Activated T-cell treated with anti-CD3 and anti-CD28 coated beads for 24 hours (primary cell): ENCODE measurements at regions not wholly inside any gene's neighbourhood (a gene's known extent, or its start where the extent isn't known, plus 50 kb on each side); places are given as distances from the start of the nearest gene placed in this dataset.

ENCODE experiments used
- DNase-seq: peaks from one replicate; pipeline ENCODE4 v3.0.0-alpha.2; 2020; ENCODE audit warnings: low read depth

DNA sequence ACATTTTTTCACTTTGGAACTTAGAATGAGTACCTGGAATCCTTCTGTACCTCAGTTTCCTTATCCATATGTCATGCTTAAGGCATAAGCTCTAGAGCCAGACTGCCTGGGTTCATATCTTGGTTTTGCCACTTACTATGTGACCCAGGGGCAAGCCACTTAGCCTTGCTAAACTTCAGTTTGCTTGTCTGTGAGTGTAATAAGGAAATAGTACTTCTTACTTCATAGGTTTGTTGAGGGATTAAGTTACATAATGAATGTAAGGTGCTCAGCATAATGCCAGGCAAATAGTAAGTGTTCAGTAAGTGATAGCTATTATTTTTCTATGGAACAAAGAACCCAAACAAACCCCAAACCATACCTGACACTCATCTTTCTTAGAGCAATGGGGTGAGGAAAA, 225.1 kb downstream of the BCAT1 start:
- DNase-seq: no peak

GRCh38 chr12:24721191-24721590, 227.7 kb downstream of the BCAT1 start:
- no peak for DNase-seq

GRCh38 chr12:24719293-24719721, 229.6 kb downstream of the BCAT1 start:
- peak; percentile 40 for DNase-seq

- DNase-seq: no peak
Observed at GRCh38 chr12:24718617-24719016, 230.3 kb downstream of the BCAT1 start.

- DNase-seq: no peak
Observed at GRCh38 chr12:24714237-24714636, 234.7 kb downstream of the BCAT1 start.

DNA sequence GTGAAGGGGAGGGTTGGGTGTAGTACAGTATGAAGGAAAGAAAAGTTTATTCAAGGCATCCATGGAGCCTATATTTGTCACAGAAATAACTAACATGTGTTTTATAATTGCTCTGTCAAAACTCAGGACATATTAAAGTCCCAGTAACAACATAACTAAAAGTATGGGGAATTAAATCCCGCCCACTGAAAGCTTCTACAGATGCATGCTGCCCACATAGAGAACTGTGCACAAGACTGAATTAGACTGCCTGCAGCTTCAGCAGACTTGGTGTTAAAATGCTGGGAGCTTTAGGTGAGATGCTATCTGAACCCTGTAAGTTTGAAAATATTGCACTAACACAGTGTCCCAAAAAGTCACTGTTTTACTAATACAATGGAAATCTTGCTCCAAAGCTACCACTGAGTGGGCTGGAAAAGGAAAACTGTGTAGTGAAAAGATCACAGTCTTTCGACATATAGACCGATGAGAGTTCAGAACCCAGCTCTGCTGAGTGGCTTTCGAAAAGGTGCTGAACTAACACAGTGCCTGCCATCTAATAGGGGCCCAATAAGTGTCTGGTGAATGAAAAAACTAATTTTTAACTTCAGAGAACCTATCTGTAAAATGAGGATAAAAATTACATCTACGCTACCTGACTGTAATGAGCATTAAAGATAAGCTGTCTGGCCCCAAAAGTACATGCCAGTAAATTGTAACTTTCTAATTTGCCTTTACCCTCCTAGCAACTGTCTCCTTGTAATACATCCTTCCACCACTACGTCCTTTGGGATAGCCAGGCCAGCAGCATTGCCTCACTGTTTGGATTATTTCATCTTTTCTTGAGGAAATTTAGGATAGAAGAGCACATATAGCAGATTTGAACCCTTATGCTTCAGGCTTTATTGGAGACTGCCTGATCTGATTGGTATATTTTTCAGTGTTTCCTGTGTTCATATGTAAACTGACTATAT, 237.6 kb downstream of the BCAT1 start:
- no peak for DNase-seq

DNA sequence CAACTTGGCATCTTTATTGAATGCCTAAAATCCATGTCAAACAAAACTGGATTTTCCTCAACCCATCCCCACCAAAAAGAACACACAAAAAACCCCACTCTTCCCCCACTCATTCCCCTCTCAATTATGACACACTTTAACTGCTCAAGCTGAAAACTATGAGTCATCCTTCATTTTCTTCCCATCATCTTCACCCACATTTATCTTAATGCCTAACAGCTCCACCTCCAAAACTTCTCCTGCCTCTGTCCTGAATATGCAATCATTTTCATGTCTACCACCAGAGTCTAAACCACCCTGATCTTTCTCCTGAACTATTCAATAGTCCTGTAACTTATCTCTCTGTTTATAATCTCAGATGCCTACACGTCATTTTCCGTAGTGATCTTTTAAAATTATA, 239.7 kb downstream of the BCAT1 start:
- DNase-seq: no peak

GRCh38 chr12:24708718-24709117, 240.2 kb downstream of the BCAT1 start:
- DNase-seq: no peak

DNA sequence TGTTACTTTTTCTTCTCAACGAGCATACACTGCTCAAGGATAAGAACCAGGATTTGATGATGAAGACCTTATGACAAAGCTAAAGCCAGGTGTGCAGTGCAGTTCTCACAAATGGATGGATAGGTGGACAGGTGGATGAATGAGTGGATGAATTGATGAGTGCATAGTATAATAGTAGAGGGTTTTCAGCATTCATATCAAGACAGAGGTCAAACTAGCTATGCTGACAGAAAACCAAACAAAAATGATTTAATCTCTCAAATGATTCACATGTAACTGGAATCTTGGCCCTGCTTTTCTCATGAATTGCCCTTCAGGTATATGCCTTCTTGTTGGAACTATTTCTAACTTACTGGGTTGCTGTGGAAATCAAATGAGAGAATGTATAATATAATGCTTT, 240.9 kb downstream of the BCAT1 start:
- no peak for DNase-seq

- DNase-seq: no peak
Observed at GRCh38 chr12:24707334-24707733, 241.6 kb downstream of the BCAT1 start.

GRCh38 chr12:24705741-24706358, 243.1 kb downstream of the BCAT1 start:
- no peak for DNase-seq

DNA sequence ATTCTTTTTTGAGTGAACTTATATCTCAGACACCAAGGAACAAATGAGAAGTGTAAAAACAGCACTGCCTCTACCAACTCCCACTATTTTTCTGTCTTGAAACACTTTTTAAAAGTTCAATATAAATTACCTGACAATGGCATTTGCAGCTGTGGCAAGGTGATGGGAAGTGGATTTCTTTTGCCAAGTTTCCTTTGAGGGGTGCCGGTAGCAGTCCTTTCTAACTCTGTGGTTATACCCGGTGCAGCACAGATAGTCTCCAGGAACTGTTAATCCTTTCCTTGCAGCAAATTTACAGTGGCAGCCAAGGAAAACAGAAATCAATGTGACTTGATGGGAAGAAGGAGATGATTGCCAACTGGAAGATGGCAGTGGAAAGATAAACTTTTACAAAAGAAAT, 243.7 kb downstream of the BCAT1 start:
- no peak for DNase-seq

- DNase-seq: no peak
Observed at GRCh38 chr12:24701343-24701742, 247.6 kb downstream of the BCAT1 start.

DNA sequence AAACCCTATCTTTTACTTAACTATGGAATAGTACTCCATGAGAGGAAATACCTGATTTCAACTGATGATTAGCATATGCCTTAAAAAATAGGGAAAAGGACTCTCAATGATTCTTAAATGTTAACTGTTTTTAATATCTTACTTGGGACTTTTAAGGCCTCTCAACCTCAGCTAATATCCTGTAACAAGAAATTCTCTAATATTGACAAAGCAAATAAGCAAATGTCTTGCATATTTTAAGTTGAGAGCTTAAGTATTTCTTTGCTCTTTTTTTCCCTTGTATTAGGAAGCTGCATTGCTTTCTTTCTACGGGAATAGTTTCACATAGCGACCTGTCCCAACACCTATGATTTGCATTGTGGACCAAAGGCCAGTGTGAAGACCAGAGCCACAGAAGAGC, 249.9 kb downstream of the BCAT1 start:
- DNase-seq: no peak

- no peak for DNase-seq
Observed at GRCh38 chr12:24697769-24698168, 251.1 kb downstream of the BCAT1 start.

DNA sequence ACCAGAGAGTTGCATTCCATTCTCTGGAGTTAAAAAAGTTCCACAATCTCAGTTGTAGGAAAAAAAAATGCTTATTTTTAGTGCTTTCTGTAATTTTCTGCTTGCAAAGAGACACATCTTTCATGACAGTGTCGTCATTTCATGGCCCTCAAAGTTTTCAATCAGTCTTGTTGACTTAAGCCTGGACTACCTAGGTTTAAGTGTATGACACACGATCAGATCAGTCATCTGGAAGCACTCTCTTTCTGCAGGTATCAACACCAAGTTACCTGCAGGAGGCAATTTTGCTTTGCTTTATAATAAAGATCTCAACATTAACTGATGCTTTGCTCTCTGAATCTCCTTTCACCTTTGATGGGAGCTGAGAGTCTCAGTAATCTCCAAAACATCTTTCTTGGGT, 251.6 kb downstream of the BCAT1 start:
- DNase-seq: no peak

GRCh38 chr12:24696800-24697199, 252.1 kb downstream of the BCAT1 start:
- DNase-seq: no peak

GRCh38 chr12:24695657-24696329, 253.1 kb downstream of the BCAT1 start:
- DNase-seq: no peak

- no peak for DNase-seq
Observed at GRCh38 chr12:24695103-24695502, 253.8 kb downstream of the BCAT1 start.

DNA sequence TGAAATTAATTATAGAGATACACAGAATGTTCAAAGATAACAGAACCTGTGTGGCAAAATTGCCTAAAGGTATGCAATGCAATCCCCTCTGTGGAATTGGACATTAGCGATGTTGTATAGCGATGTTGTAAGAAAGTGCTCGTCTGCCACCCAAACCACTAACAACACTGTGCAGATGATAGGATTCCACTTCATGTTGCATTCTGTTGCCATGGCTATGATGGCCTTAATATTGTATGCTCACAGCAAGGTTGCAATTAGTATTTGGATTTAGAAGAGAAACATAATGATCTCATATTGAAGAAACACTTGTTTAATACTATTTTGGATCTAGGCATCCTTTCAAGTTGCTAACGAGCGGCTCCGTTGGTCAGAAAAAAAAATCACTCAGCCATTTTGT, 260.3 kb downstream of the BCAT1 start:
- no peak for DNase-seq

GRCh38 chr12:24681570-24681969, 267.3 kb downstream of the BCAT1 start:
- DNase-seq: no peak

DNA sequence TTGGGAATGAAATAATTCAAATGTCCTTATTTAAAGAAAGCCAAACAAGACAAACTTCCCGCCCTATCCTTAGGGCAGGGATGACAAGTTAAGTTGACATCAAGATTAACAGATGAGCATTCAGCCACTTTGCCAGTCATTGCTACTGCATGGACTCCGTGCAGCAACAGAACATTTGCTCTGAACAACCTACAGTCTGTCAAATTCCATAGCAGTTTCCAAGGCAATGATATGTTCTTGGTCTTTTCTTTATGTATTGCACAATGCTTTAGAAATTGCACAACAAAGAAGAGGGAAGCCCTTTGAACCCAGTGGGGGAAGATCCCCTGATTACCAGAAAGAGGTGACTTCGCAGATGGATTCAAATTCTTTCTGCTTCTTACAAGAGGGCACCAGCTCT, 269.8 kb downstream of the BCAT1 start:
- no peak for DNase-seq

DNA sequence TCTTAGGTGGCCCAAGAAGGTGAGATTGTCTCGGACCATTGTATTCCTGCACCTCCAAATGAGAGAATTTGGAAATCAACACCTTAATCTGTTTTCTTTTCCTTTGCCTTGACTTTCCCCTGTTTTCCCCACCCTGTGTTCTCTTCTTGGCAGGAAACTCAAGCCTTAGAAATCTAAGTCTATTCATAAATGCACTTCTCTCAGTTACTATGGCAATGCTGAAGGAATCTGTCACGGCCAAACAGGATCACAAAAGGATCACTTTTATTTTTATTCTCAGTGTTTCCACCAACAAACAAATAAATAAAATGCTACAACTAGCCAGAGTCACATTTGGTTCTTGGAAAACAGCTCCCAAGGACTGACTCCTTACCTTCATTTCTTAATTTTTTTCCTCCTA, 270.5 kb downstream of the BCAT1 start:
- no peak for DNase-seq
